Type B pancreatic cell (in vitro differentiated cells): ENCODE measurements at regions not wholly inside any gene's neighbourhood (a gene's known extent, or its start where the extent isn't known, plus 50 kb on each side); places are given as distances from the start of the nearest gene placed in this dataset.

Experiments
- DNase-seq: peaks from one replicate; pipeline ENCODE4 v3.0.0; 2021; ENCODE audit warnings: mixed read lengths; ENCODE audit not compliant: unreplicated experiment; ENCODE audit errors: extremely low spot score
- H3K27ac Mint-ChIP-seq: 2 replicates; pipeline ENCODE4 v1.8.0; 2021; ENCODE audit warnings: mild to moderate bottlenecking, mixed read lengths
- H3K27me3 Mint-ChIP-seq: 2 replicates; pipeline ENCODE4 v1.8.0; 2021; ENCODE audit warnings: mixed read lengths
- H3K36me3 Mint-ChIP-seq: 2 replicates; pipeline ENCODE4 v1.8.0; 2021; ENCODE audit warnings: mixed read lengths
- H3K4me1 Mint-ChIP-seq: one replicate; pipeline ENCODE4 v1.8.0; 2021; ENCODE audit warnings: mixed read lengths; ENCODE audit not compliant: unreplicated experiment
- H3K4me3 Mint-ChIP-seq: 2 replicates; pipeline ENCODE4 v1.8.0; 2021; ENCODE audit warnings: mild to moderate bottlenecking, mixed read lengths
- H3K9me3 Mint-ChIP-seq: 2 replicates; pipeline ENCODE4 v1.8.0; 2021; ENCODE audit warnings: mixed read lengths
- TF ChIP-seq, protein P1 (sequence below): fragments of 200-600 bp; sonication (generic); conservative IDR thresholded peaks from 2 replicates; pipeline ENCODE4 v1.5.0; 2021; ENCODE audit warnings: antibody characterized with exemption, mild to moderate bottlenecking

DNA sequence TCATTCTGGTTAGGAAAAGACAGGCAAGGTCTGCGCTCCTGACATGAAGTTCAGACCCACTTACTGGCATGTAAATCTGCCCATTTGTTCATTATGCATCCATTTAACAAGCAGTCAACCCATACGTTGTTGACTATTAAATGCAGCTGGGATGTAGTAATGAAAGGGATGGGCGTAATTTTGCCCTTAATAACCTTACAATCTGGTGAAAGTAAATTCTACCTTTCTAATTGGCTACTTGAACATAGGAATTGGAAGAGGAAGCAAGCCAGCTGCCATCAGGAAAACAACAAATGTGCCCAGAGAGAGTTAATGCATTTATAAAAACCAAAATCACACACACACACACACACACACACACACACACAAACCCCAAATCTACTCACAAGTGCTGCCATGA is 170.2 kb upstream of the PITRM1 start:
- DNase-seq = no peak
- H3K27me3 Mint-ChIP-seq = peaks cover 15% of the 10 kb centered on the region
- peaks cover 24% of the 10 kb centered on the region for H3K4me1 Mint-ChIP-seq
- no peaks in the 10 kb centered on the region for H3K36me3 Mint-ChIP-seq
- no peak overlapping the region for H3K27ac Mint-ChIP-seq
- H3K4me3 Mint-ChIP-seq = no peak overlapping the region
- TF ChIP-seq, protein P1, sequence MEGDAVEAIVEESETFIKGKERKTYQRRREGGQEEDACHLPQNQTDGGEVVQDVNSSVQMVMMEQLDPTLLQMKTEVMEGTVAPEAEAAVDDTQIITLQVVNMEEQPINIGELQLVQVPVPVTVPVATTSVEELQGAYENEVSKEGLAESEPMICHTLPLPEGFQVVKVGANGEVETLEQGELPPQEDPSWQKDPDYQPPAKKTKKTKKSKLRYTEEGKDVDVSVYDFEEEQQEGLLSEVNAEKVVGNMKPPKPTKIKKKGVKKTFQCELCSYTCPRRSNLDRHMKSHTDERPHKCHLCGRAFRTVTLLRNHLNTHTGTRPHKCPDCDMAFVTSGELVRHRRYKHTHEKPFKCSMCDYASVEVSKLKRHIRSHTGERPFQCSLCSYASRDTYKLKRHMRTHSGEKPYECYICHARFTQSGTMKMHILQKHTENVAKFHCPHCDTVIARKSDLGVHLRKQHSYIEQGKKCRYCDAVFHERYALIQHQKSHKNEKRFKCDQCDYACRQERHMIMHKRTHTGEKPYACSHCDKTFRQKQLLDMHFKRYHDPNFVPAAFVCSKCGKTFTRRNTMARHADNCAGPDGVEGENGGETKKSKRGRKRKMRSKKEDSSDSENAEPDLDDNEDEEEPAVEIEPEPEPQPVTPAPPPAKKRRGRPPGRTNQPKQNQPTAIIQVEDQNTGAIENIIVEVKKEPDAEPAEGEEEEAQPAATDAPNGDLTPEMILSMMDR = no peak
- H3K9me3 Mint-ChIP-seq = no peaks in the 10 kb centered on the region

DNA sequence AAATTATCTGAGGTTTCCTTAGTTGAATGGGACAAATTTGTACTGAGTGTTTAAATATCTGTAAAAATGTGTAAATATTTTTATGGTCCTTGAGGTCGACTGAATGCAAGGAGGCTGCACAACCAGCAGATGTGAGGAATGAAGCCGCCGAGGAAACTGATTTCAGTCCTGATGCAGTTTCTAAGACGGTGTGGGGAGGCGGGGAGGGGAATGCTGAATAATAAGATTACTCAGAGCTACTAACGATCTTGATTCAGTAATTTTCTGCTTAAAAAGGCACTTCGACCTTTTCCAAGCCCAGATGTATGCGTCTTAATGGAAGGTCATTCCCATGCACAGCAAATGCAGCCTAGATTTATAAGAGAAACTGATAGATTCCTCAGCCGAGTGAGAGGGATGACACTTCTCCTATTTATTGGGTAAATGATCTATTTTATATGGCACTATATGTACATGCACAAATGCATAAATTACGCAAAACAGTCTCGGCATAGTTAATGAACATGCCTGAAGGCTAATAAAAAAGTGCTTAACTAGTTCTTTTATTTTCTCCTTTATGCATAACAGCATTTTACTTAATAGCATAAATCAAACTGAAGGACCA is 167.6 kb upstream of the PITRM1 start:
- H3K27me3 Mint-ChIP-seq = peaks cover 7% of the 10 kb centered on the region
- H3K4me1 Mint-ChIP-seq = peaks cover 22% of the 10 kb centered on the region
- TF ChIP-seq, protein P1 = no peak
- no peak overlapping the region for H3K4me3 Mint-ChIP-seq
- H3K27ac Mint-ChIP-seq = no peak overlapping the region
- DNase-seq = no peak
- H3K36me3 Mint-ChIP-seq = no peaks in the 10 kb centered on the region
- H3K9me3 Mint-ChIP-seq = no peaks in the 10 kb centered on the region

DNA sequence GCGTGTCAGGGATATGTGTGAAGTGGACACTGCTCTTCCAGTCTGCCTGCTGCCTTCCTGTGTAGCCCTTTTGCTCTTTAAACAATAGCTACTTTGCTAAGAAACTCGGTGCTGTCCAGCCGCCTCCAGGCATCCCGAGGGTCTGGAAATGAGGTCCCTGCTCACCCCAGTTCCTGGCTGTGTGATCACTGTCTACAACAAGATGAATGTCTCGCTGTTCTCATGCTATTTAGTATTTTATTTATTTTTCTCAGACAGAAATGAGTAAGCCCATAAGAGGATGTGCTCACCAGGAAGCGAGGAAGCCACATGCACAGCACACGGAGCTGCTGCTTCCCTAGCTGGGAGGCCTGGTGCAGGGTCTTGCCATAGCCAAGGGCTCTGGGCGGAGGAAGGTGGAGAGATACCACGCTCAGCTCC is 167.0 kb upstream of the PITRM1 start:
- peaks cover 2% of the 10 kb centered on the region for H3K27me3 Mint-ChIP-seq
- no peak overlapping the region for H3K4me3 Mint-ChIP-seq
- H3K36me3 Mint-ChIP-seq = no peaks in the 10 kb centered on the region
- TF ChIP-seq, protein P1 = no peak
- H3K9me3 Mint-ChIP-seq = no peaks in the 10 kb centered on the region
- no peak for DNase-seq
- peaks cover 22% of the 10 kb centered on the region for H3K4me1 Mint-ChIP-seq
- H3K27ac Mint-ChIP-seq = no peak overlapping the region

DNA sequence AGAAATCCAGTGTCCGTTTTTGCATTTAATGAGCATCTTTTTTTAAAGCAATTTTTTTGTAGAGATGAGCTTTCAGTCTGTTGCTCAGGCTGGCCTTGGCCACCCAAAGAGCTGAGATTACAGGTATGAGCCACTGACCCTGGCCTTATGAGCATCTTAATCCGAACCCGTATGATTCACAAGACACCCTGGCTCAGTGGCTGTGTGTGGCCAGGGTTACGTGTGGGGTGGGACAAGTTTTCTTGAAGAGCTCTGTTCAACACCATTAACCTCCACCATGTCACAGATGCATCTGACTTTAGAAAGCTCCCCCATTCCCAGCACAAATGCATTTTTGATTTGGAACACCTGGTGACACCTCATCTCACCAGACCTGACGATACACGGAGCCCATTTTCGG is 166.5 kb upstream of the PITRM1 start:
- H3K4me3 Mint-ChIP-seq = no peak overlapping the region
- H3K36me3 Mint-ChIP-seq = no peaks in the 10 kb centered on the region
- no peak overlapping the region for H3K27ac Mint-ChIP-seq
- no peaks in the 10 kb centered on the region for H3K9me3 Mint-ChIP-seq
- peaks cover 22% of the 10 kb centered on the region for H3K4me1 Mint-ChIP-seq
- DNase-seq = no peak
- H3K27me3 Mint-ChIP-seq = peaks cover 2% of the 10 kb centered on the region
- TF ChIP-seq, protein P1 = no peak

DNA sequence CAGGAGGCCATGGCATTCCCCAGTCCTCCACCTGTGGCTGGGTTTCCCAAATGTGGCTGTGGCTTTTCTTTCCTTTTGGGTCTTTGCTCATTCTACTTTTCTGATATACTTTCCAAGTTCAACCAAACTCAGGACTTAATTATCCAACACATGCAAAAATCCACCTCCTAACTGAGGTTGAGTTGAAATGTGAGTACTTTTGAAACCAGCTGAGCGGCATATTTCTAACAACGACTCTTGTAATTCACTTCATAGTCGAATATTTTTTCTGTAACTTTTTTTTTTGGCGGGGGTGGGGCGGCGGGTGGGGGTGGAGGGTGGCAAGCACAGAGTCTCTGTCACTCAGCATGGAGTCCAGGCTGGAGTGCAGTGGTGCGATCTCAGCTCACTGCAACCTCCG is 165.2 kb upstream of the PITRM1 start:
- Mint-ChIP-seq H3K27me3 (peaks cover 8% of the 10 kb centered on the region), H3K36me3 (no peaks in the 10 kb centered on the region), H3K4me3 (no peak overlapping the region), H3K4me1 (peaks cover 28% of the 10 kb centered on the region), H3K9me3 (no peaks in the 10 kb centered on the region), H3K27ac (peak overlapping the region; percentile 62)
- TF ChIP-seq, protein P1 = no peak
- DNase-seq = no peak
